GM18867 (cell line): ENCODE measurements at regions not wholly inside any gene's neighbourhood (a gene's known extent, or its start where the extent isn't known, plus 50 kb on each side); places are given as distances from the start of the nearest gene placed in this dataset.
"Not testable (repeated sequence)": the region's sequence is repeated elsewhere in the genome, so short reads cannot be mapped to it uniquely, and the experiment has no call there.

Experiments used
- ATAC-seq: cut with Tn5 transposase; IDR thresholded peaks from one replicate; pipeline ENCODE4 v1.9.1; 2021; ENCODE audit warnings: mild to moderate bottlenecking, moderate library complexity; ENCODE audit not compliant: unreplicated experiment

DNA sequence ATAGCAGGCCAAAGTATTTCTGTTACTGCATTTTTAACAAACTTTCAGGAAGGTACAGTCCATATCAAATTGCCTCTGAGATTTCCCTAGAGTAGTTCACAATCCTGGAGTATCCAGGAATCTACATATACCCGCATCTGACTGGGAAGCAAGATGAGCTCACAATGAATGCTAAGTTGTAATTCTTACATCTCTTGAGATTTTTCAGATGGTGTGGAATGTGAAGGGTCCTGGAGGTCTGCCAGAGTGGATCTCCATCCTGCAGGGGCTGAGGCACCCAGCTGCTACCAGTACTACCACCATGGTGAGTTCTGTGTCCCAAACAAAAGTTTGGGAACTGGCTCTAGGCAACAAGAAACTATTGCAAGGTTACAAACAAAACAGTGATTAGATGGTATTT is 156.7 kb upstream of the CCDC54 start:
- ATAC-seq, result no peak

DNA sequence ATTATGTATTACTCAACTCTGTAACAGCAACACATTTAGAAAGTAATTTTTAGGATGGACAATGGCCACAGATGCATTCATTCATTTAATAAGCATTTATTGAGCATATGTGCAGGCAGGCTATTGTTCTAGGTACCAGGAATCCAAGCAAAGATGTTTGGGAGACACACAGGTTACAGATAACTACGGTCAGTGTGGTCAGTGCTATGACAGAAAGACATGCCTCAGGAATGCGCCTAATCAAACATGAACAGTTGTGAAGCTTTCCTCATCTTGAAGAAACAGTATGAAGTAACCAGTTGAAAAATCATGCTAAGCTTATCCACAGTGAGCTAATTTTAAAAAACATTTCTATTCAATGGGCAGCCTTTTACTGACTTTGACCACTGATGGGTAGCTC is 155.4 kb upstream of the CCDC54 start:
- no peak for ATAC-seq

- ATAC-seq, result no peak
These were observed 154.3 kb upstream of the CCDC54 start for GRCh38 chr3:107222907-107223306.

DNA sequence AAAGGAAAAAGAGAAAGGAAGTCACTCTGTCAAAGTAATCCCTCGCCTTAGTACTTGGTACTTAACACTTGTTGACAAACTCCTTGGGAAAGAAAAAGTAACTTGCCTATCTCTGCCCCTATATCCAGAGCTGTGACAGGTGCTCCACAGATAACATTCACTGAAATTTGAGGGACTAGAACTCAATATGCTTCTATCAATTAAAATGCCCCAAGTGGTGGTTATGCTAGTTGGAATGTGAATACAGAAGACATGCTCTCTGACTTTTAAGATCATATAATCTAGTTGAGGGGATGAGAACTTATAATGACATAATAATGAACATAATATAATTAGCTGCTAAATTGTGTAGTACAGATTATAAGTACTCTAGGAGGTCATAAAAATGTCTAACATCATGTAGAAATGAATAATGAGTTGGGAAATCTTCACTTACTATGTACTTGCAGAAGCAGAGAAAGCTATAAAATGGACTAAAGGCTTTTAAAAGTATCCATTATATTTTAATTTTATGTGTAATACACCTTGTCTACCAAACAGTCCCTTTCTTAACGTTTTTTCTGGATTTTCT is 153.1 kb upstream of the CCDC54 start:
- no peak for ATAC-seq

DNA sequence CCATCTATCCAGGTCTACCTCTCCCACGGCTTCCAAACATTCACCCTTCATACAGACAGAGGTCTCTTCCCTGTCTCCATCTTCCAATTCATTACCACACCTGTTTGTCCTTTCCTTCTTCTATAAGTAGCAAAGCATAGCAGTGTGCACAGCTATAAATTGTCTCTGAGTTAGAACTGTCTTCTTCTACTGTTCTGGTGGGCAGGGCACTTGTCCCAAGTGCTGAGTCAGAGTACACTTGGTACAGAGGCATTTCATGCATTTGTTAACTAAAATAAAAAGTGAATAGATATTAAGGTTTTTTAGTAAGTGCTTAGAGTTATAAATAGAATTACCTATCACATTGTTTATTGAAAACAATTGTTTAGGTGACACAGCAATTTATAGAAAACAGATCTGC is 150.1 kb upstream of the CCDC54 start:
- ATAC-seq, result no peak

DNA sequence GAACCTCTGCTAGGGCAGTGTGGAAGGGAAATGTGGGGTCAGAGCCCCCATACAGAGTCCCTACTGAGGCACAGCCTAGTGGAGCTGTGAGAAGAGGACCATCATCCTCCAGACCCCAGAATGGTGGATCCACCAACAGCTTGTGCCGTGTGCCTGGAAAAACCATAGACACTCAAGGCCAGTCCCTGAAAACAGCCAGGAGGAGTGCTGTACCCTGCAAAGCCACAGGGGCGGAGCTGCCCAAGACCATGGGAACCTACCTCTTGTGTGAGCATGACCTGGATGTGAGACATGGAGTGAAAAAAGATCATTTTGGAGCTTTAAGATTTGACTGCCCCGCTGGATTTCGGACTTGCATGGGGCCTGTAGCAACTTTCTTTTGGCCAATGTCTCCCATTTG is 143.4 kb upstream of the CCDC54 start:
- ATAC-seq, result not testable (repeated sequence)

GRCh38 chr3:107235193-107235927 is 141.9 kb upstream of the CCDC54 start:
- no peak for ATAC-seq

GRCh38 chr3:107235928-107236315 is 141.3 kb upstream of the CCDC54 start:
- peak; percentile 63 for ATAC-seq

GRCh38 chr3:107236655-107237337 is 140.4 kb upstream of the CCDC54 start:
- no peak for ATAC-seq

DNA sequence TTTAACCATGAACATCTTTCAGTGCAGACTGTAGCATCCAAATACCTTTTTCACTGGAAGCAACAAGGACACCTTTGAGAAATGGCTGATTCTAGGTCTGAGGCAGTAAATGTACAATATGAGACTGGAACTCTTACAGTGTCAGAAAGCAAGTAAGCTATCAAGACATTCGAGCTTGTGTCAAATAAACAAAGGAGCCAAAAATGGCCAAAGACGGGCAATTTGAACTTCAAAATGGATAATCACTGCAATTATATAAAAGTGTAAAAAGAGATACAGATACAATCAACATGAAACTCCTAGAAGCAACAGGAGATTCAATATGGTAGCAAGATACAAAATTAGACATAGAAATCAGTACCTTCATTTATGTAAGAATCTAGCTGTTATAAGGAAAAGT is 138.5 kb upstream of the CCDC54 start:
- ATAC-seq, result no peak

DNA sequence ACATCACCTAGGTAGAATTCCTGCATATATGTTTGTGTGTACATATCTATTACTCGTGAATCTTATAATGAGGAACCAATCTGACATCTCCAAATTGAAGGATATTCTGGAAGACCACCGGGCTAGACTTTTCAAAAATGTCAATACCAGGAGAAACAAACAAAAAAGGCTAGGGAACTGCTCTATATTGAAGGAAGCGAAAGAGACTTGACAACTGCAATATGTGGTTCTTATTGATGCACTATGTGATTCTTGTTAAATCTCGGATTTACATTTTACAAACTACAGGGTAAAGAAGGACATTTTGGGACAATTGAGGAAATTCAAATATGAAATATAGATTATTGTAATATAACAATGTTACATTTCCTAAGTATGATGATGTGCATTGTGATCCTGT is 137.5 kb upstream of the CCDC54 start:
- ATAC-seq, result no peak

- peak; percentile 92 for ATAC-seq
These were observed 136.8 kb upstream of the CCDC54 start for GRCh38 chr3:107240183-107241091.

DNA sequence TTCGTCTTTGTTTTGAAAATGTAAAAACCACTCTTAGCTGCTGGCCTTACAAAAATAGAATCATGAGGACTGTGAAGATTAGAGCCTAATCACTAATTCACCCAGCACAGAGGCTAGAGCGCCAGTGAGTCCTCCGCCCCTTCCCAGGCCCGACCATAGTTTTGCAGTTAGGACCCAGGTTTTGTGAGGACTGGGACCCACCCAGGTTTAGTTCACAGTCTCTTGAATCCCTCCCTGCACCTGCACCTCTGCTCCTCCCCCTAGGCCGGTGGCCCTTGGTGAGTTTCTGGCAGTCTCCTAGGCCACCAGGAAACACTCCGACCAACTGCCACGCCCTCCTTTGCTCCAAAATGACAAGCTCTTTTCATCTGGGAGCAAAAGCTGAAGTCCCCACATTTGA is 136.0 kb upstream of the CCDC54 start:
- ATAC-seq, result peak; percentile 52

DNA sequence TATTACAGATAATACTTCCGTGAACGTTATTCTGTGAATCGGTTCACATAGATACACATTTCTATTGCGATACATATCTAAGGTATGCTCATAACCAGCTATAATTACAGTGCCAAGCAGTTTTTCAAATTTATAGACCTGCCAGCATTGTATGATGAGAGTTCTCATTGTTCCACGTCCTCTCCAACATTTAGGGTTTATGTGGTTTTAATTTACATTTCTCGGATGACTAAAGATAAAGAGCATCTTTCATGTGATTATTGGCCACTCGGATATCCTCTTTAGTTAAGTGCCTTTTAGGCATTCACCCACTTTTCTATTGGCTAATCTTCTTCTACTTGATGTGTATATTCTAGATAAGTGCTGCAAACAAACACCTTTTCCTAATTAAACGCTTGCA is 134.7 kb upstream of the CCDC54 start:
- no peak for ATAC-seq

GRCh38 chr3:107247116-107247515 is 130.1 kb upstream of the CCDC54 start:
- ATAC-seq, result no peak

- ATAC-seq, result no peak
These were observed 128.1 kb upstream of the CCDC54 start for GRCh38 chr3:107249132-107249531.

DNA sequence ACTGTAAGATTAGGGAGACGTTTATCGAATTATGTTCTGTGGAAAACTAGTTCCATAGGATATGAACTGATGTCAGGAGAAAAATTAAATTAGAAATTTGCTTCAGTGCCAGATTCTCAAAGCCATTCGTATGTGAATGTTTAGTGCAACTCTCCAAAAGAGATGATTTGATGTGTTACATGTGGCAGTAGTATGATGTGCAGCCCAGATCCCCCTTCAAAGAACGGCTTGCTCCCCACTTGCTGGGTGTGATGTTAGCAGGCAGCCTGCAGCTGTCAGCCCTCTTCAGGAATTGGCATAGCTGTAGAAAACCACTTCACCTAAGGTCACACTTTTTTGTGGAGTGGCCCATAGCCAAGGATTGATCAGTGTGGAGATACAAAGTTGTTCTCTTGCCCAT is 127.0 kb upstream of the CCDC54 start:
- ATAC-seq, result no peak

GRCh38 chr3:107251819-107252218 is 125.4 kb upstream of the CCDC54 start:
- ATAC-seq, result no peak

DNA sequence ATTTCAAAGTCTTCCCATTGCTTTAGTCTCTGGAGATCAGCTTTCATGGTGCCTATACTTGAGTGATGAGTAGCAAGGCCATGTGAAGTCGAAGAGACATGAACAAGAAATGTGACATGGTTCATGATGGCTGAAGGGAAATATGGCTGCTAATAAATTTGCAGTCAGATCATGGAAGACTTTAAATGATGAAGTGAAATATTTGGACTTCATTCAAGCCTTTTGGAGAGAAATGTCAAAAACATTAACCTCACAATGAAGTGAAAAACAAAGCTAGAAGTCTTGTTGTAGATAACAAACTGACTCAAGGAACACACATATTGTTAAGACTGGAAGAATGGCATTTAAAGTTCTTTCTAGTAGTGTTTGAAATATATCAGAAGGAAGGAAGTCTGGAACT is 120.3 kb upstream of the CCDC54 start:
- no peak for ATAC-seq

DNA sequence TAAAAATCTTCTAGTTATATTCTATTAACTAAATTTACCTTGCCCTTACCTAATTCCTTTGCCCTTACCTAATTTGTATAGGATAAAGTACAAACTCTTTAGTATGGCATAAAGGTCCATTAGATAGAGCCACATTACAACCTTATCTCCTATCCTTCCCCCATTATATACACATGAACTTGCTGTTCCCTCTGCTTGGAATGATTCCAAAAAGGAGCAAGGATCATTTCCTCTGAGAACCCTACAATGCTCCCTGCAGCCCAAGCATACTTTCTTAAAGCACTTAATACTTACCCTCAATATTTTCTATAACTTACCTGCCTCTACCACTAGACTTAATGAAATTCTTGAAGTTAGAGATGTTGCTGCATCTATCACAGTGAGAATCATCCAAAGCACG is 118.9 kb upstream of the CCDC54 start:
- ATAC-seq, result no peak

GRCh38 chr3:107260207-107260606 is 117.0 kb upstream of the CCDC54 start:
- ATAC-seq, result no peak
